K562 (cell line): ENCODE measurements at regions not wholly inside any gene's neighbourhood (a gene's known extent, or its start where the extent isn't known, plus 50 kb on each side); places are given as distances from the start of the nearest gene placed in this dataset.

ENCODE experiments used
- ATAC-seq: fragments of 200-7000 bp; cut with Tn5 transposase; 3 replicates; pipeline ENCODE4 v1.9.1; 2020; ENCODE audit warnings: moderate library complexity
- BruUV-seq: library from RNA; stranded (reverse); fragments of 400-500 nt; replicated peaks from 2 replicates; lab custom pipeline; 2021; lab: Mats Ljungman, UMichigan
- CTCF ChIA-PET: fragments of 300-600 bp; formaldehyde crosslinking; extraction: SDS; loops from one replicate; lab custom pipeline; 2021; ENCODE audit warnings: low intra/inter-chr PET ratio; lab: Yijun Ruan, JAX
- POLR2A ChIA-PET: fragments of 300-600, 350-650 bp; sonication (Branson Sonifier 250); formaldehyde crosslinking; extraction: SDS; loops from one replicate; lab custom pipeline; 2021; ENCODE audit warnings: antibody characterized with exemption, inconsistent platforms; lab: Yijun Ruan, JAX
- DNase-seq, 4 experiments: peaks; one replicate each; pipeline versions ENCODE4 v3.0.0 to v3.0.0-alpha.2; 2011 to 2018; ENCODE audit warnings: low spot score in 3 of 4, mixed read lengths in 3 of 4; ENCODE audit errors: extremely low read depth in 1 of 4
- FAIRE-seq: peaks from 2 replicates; lab custom pipeline; 2011; peaks lifted over from hg19 to GRCh38; lab: Jason Lieb, UNC
- H2AFZ ChIP-seq: 2 replicates; pipeline ENCODE4 v1.6.0; 2011; ENCODE audit warnings: low read depth, low read length, control low read depth, inconsistent platforms
- H3K27ac ChIP-seq: fragments of 200-600 bp; 3 replicates; pipeline ENCODE4 v1.8.0; 2011; ENCODE audit warnings: low read depth, mild to moderate bottlenecking, control low read depth, inconsistent platforms, low read length, moderate library complexity, mixed read lengths; ENCODE audit errors: extremely low read depth
- H3K27me3 ChIP-seq, 2 experiments: fragments of 300-600 bp in 1 of 2; 2 replicates in 1 of 2; 3 replicates in 1 of 2; pipeline versions ENCODE4 v1.6.0 to v1.8.0; 2011; ENCODE audit warnings: inconsistent platforms in 2 of 2, low read length in 2 of 2, mild to moderate bottlenecking in 1 of 2, mixed read lengths in 1 of 2, moderate library complexity in 1 of 2; ENCODE audit not compliant: control insufficient read depth in 2 of 2, insufficient read depth in 2 of 2
- H3K36me3 ChIP-seq: fragments of 300-600 bp; 3 replicates; pipeline ENCODE4 v1.8.0; 2011; ENCODE audit warnings: mild to moderate bottlenecking, low read length, inconsistent platforms; ENCODE audit not compliant: control insufficient read depth, insufficient read depth
- H3K4me1 ChIP-seq, 2 experiments: fragments of 200-600 bp in 1 of 2; replicated peaks in 1 of 2; 2 replicates in 1 of 2; 3 replicates in 1 of 2; pipeline versions ENCODE4 v1.5.1 to v1.8.0; 2011; ENCODE audit warnings: inconsistent platforms in 2 of 2, low read length in 2 of 2, mild to moderate bottlenecking in 1 of 2, mixed read lengths in 1 of 2, moderate library complexity in 1 of 2; ENCODE audit not compliant: control insufficient read depth in 2 of 2, insufficient read depth in 2 of 2
- H3K4me2 ChIP-seq: 2 replicates; pipeline ENCODE4 v1.6.1; 2011; ENCODE audit warnings: low read length, control low read depth, inconsistent platforms, mixed read lengths; ENCODE audit not compliant: insufficient read depth
- H3K4me3 ChIP-seq: fragments of 200-600 bp; sonication (generic), shearing (Covaris generic); 2 replicates; pipeline ENCODE4 v1.5.1; 2016; ENCODE audit warnings: control low read depth, inconsistent platforms
- H3K79me2 ChIP-seq: fragments of 200-600 bp; 3 replicates; pipeline ENCODE4 v1.8.0; 2011; ENCODE audit warnings: low read length, inconsistent platforms; ENCODE audit not compliant: control insufficient read depth, insufficient read depth
- H3K9ac ChIP-seq, 2 experiments: 2 replicates each; pipeline versions ENCODE4 v1.6.0 to v1.6.1; 2011; ENCODE audit warnings: low read depth in 2 of 2, low read length in 2 of 2, control low read depth in 1 of 2, inconsistent platforms in 1 of 2, mild to moderate bottlenecking in 1 of 2, mixed read lengths in 1 of 2; ENCODE audit not compliant: insufficient read depth in 1 of 2
- H3K9me1 ChIP-seq: one replicate; pipeline ENCODE4 v1.6.0; 2011; ENCODE audit warnings: inconsistent platforms, mild to moderate bottlenecking, low read length, moderate library complexity; ENCODE audit not compliant: control insufficient read depth, insufficient read depth
- H3K9me3 ChIP-seq: replicated peaks from 2 replicates; pipeline ENCODE4 v1.5.1; 2011; ENCODE audit warnings: low read depth, low read length, inconsistent platforms; ENCODE audit not compliant: control insufficient read depth, insufficient read depth
- H4K20me1 ChIP-seq: replicated peaks from 2 replicates; pipeline ENCODE4 v1.6.1; 2011; ENCODE audit warnings: low read length, inconsistent platforms, mixed read lengths; ENCODE audit not compliant: control insufficient read depth, insufficient read depth
- BCOR ChIP-seq: fragments of 450-650 bp; IDR thresholded peaks from 2 replicates; pipeline ENCODE4 v1.6.1; 2016
- FOSL1 ChIP-seq: fragments of 200-800 bp; sonication (Bioruptor generic); conservative IDR thresholded peaks from 2 replicates; pipeline ENCODE4 v1.6.1; 2016; ENCODE audit warnings: missing genetic modification characterization, missing compliant biosample characterization
- FOXJ3 ChIP-seq: sonication (generic); formaldehyde crosslinking; IDR thresholded peaks from 2 replicates; pipeline ENCODE4 v1.4.0; 2020; ENCODE audit warnings: mild to moderate bottlenecking, missing genetic modification reagents
- JUN ChIP-seq, 2 experiments: sonication (generic) in 1 of 2; formaldehyde crosslinking in 1 of 2; IDR thresholded peaks; 2 replicates each; pipeline versions ENCODE4 v1.6.1 to v1.8.0; 2012 to 2022; ENCODE audit warnings: borderline replicate concordance in 2 of 2, mild to moderate bottlenecking in 2 of 2, improper control_type of control experiment in 1 of 2, low read depth in 1 of 2, low read length in 1 of 2, missing genetic modification reagents in 1 of 2
- MXI1 ChIP-seq: IDR thresholded peaks from 2 replicates; pipeline ENCODE4 v1.6.1; 2011; ENCODE audit warnings: low read depth, mild to moderate bottlenecking, improper control_type of control experiment, low read length
- SREBF1 ChIP-seq: fragments of 150-350 bp; IDR thresholded peaks from 2 replicates; pipeline ENCODE4 v1.6.1; 2014; ENCODE audit warnings: antibody characterized with exemption, low read depth, low read length, borderline replicate concordance
- TRIM28 ChIP-seq: fragments of 450-650 bp; IDR thresholded peaks from 2 replicates; pipeline ENCODE4 v1.6.1; 2017
- ZBTB17 ChIP-seq: fragments of 450-650 bp; formaldehyde crosslinking; IDR thresholded peaks from 2 replicates; pipeline ENCODE4 v1.4.0; 2020; ENCODE audit warnings: mild to moderate bottlenecking
- ZBTB7A ChIP-seq: IDR thresholded peaks from 2 replicates; pipeline ENCODE4 v1.6.1; 2011; ENCODE audit warnings: low read depth, mild to moderate bottlenecking, low read length, moderate library complexity, borderline replicate concordance; ENCODE audit not compliant: control insufficient read depth
- ZFX ChIP-seq: sonication (generic); formaldehyde crosslinking; IDR thresholded peaks from 2 replicates; pipeline ENCODE4 v1.8.0; 2022; ENCODE audit warnings: mild to moderate bottlenecking, missing genetic modification reagents, moderate library complexity
- ZNF121 ChIP-seq: sonication (generic); formaldehyde crosslinking; conservative IDR thresholded peaks from 2 replicates; pipeline ENCODE4 v1.8.0; 2022; ENCODE audit warnings: missing genetic modification reagents
- ZNF134 ChIP-seq: fragments of 250-450 bp; sonication (Bioruptor Pico); conservative IDR thresholded peaks from 2 replicates; pipeline ENCODE4 v1.4.0; 2020
- WGBS: fragments of 100-300 bp; shearing (Covaris generic); methylation state at CpG from one replicate; pipeline ENCODE4 v1.1.6; 2016; ENCODE audit warnings: low coverage, mixed read lengths; ENCODE audit not compliant: insufficient coverage; ENCODE audit errors: missing lambda C conversion rate; 5-methylcytosine and 5-hydroxymethylcytosine counted together
- in situ Hi-C: fragments of 300-500 bp; cut with MboI; formaldehyde crosslinking; loops from 4 replicates; pipeline ENCODE4 v1.15.0; 2018; ENCODE audit warnings: inconsistent platforms, mixed read lengths
- intact Hi-C: fragments of 100-400 bp; cut with micrococcal nuclease; formaldehyde crosslinking; loops from 2 replicates; pipeline ENCODE4 v1.14.2; 2022
- TF ChIP-seq, protein P1 (sequence below): fragments of 450-650 bp; IDR thresholded peaks from 2 replicates; pipeline ENCODE4 v1.6.1; 2016; ENCODE audit warnings: low read depth, mild to moderate bottlenecking, moderate library complexity
- TF ChIP-seq, protein P2 (sequence below): fragments of 250-450 bp; sonication (Bioruptor Pico); IDR thresholded peaks from 2 replicates; pipeline ENCODE4 v1.8.0; 2021; ENCODE audit warnings: moderate library complexity, mild to moderate bottlenecking, inconsistent platforms
- TF ChIP-seq, protein P3 (sequence below): sonication (generic); formaldehyde crosslinking; IDR thresholded peaks from 2 replicates; pipeline ENCODE4 v1.8.0; 2023; ENCODE audit warnings: missing genetic modification reagents, mild to moderate bottlenecking, borderline replicate concordance

DNA sequence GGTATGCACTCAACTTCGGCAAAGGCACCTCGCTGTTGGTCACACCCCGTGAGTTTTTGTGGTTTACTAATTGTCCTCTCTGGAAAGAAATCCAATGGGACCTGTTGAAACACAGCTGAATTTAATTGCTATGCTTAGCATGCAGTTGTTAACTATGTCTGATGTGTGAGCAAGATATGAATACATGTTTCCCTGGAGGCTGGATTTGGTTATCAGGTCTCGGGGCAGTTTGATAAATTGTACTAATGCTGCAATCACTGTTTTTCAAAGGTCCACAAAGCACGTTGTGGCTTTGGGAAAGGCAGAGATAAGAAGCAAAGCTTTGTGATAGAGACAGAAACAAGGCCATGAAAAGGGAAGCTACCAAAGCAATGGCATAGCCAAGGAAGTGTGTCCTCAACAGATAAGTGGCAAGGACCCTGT is 91.3 kb downstream of the DAD1 start (continued):
- TF ChIP-seq, protein P1, sequence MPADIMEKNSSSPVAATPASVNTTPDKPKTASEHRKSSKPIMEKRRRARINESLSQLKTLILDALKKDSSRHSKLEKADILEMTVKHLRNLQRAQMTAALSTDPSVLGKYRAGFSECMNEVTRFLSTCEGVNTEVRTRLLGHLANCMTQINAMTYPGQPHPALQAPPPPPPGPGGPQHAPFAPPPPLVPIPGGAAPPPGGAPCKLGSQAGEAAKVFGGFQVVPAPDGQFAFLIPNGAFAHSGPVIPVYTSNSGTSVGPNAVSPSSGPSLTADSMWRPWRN: peak; percentile 96
- TF ChIP-seq FOSL1 (tag): 0 out of 2 replicates have a peak, but pooled peaks have one; percentile 40

DNA sequence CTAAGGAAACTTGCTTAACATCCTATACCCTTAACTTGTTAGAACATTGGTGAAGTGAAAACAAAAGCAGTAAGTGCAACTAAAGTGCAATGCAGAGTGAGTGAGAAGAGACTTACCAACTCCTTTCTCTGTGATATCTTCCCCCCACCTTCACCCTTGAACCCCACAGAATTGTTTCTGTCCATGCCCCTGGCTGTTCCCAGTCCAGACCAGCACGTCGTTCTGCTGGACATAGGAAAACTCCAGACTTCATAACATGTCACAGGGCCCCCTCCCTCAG is 91.9 kb downstream of the DAD1 start:
- Histone ChIP-seq H3K27me3 (peaks cover 7 to 31% of the 10 kb centered on the region in 2 experiments; a peak in 4 of 5 replicates), H3K36me3 (no peaks in the 10 kb centered on the region), H4K20me1 (no peaks in the 10 kb centered on the region), H3K27ac (no peak overlapping the region), H3K4me2 (no peak overlapping the region), H2AFZ (no peak overlapping the region), H3K4me3 (no peak overlapping the region), H3K79me2 (no peaks in the 10 kb centered on the region), H3K4me1 (no peaks in the 10 kb centered on the region; a peak in 1 of 5 replicates)
- FAIRE-seq: no peak
- in situ Hi-C loops (no loop called here), intact Hi-C loops (no loop called here)
- DNase-seq: no peak
- ATAC-seq: no peak
- CTCF ChIA-PET: interaction anchor here (0.9 kb wide), 1 partner anchor 40 kb away, joined by 3 read pairs; no protein-coding TSS in a partner anchor
- TF ChIP-seq ZBTB17: no peak
- TF ChIP-seq FOXJ3 (CRISPR knock-in tag): no peak
- TF ChIP-seq, protein P2, sequence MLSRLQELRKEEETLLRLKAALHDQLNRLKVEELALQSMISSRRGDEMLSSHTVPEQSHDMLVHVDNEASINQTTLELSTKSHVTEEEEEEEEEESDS (CRISPR knock-in tag): no peak
- no peak for TF ChIP-seq MXI1
- TF ChIP-seq ZNF121 (CRISPR knock-in tag): no peak
- no peak for TF ChIP-seq SREBF1
- TF ChIP-seq JUN (IDR thresholded peaks at IDR 0.05; ENCODE audit: borderline replicate concordance, low read depth, low read length): no peak
- TF ChIP-seq JUN (CRISPR knock-in tag; IDR thresholded peaks at IDR 0.05; ENCODE audit: borderline replicate concordance): no peak
- no peak for TF ChIP-seq ZNF134 (CRISPR knock-in tag)
- TF ChIP-seq BCOR: no peak
- no peak for TF ChIP-seq TRIM28
- TF ChIP-seq, protein P3, sequence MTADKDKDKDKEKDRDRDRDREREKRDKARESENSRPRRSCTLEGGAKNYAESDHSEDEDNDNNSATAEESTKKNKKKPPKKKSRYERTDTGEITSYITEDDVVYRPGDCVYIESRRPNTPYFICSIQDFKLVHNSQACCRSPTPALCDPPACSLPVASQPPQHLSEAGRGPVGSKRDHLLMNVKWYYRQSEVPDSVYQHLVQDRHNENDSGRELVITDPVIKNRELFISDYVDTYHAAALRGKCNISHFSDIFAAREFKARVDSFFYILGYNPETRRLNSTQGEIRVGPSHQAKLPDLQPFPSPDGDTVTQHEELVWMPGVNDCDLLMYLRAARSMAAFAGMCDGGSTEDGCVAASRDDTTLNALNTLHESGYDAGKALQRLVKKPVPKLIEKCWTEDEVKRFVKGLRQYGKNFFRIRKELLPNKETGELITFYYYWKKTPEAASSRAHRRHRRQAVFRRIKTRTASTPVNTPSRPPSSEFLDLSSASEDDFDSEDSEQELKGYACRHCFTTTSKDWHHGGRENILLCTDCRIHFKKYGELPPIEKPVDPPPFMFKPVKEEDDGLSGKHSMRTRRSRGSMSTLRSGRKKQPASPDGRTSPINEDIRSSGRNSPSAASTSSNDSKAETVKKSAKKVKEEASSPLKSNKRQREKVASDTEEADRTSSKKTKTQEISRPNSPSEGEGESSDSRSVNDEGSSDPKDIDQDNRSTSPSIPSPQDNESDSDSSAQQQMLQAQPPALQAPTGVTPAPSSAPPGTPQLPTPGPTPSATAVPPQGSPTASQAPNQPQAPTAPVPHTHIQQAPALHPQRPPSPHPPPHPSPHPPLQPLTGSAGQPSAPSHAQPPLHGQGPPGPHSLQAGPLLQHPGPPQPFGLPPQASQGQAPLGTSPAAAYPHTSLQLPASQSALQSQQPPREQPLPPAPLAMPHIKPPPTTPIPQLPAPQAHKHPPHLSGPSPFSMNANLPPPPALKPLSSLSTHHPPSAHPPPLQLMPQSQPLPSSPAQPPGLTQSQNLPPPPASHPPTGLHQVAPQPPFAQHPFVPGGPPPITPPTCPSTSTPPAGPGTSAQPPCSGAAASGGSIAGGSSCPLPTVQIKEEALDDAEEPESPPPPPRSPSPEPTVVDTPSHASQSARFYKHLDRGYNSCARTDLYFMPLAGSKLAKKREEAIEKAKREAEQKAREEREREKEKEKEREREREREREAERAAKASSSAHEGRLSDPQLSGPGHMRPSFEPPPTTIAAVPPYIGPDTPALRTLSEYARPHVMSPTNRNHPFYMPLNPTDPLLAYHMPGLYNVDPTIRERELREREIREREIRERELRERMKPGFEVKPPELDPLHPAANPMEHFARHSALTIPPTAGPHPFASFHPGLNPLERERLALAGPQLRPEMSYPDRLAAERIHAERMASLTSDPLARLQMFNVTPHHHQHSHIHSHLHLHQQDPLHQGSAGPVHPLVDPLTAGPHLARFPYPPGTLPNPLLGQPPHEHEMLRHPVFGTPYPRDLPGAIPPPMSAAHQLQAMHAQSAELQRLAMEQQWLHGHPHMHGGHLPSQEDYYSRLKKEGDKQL (CRISPR knock-in tag): no peak
- TF ChIP-seq ZBTB7A: no peak
- TF ChIP-seq ZFX: no peak
- TF ChIP-seq, all 486 proteins: peak for 0
- Histone ChIP-seq H3K9me1 (no peaks in the 10 kb centered on the region), H3K9ac (no peak overlapping the region), H3K9me3 (no peaks in the 10 kb centered on the region)
- WGBS: 0% methylated on average over 2 of the region's 2 CpGs
- no TSS peak for BruUV-seq
- POLR2A ChIA-PET: no interaction called here
